Cardiac muscle cell (in vitro differentiated cells and primary cell): ENCODE measurements at regions not wholly inside any gene's neighbourhood (a gene's known extent, or its start where the extent isn't known, plus 50 kb on each side); places are given as distances from the start of the nearest gene placed in this dataset.

Experiments
- DNase-seq, 2 donors: peaks; one replicate each; pipeline versions ENCODE4 v3.0.0 to v3.0.0-alpha.2; 2010 to 2017; ENCODE audit warnings: low read depth in 1 of 2, low spot score in 1 of 2
- H3K27ac ChIP-seq: fragments of 200-600 bp; sonication (generic); 2 replicates; pipeline ENCODE4 v1.5.1; 2016
- H3K27me3 ChIP-seq: fragments of 200-600 bp; sonication (generic); 2 replicates; pipeline ENCODE4 v1.6.0; 2016; ENCODE audit warnings: control low read depth
- H3K36me3 ChIP-seq: fragments of 200-600 bp; sonication (generic); 2 replicates; pipeline ENCODE4 v1.5.1; 2016; ENCODE audit warnings: control low read depth
- H3K4me1 ChIP-seq: fragments of 200-600 bp; sonication (generic); 2 replicates; pipeline ENCODE4 v1.8.1; 2017; ENCODE audit warnings: low read depth, mild to moderate bottlenecking, mixed run types
- H3K4me3 ChIP-seq: fragments of 200-600 bp; sonication (generic); 2 replicates; pipeline ENCODE4 v1.5.1; 2016; ENCODE audit warnings: mild to moderate bottlenecking
- H3K9me3 ChIP-seq: fragments of 200-600 bp; sonication (generic); 2 replicates; pipeline ENCODE4 v1.5.1; 2017; ENCODE audit warnings: low read depth, mild to moderate bottlenecking, control low read depth
- TF ChIP-seq, protein P1 (sequence below): IDR thresholded peaks from 2 replicates; pipeline ENCODE4 v1.5.1; 2012; ENCODE audit warnings: low read depth, mild to moderate bottlenecking, low read length

DNA sequence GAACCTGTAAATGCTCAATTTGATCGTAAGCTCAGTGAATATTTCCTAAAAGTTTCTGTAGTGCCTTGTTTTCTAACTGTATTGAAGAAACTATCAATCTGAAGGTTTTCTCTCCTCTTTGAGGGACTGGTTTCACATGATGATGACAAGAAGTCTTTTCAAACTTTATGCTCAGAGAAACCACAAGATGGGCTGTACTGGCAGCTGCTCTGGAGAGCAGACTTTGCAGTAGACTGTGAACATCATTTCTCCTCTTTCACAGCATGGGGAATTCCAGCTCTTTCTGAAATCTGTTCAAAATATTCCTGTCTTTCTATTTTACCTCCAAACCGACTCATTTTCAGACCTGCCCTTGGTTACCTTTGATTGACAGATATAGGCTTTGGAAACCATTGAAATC is 194.4 kb downstream of the IZUMO3 start:
- TF ChIP-seq, protein P1, sequence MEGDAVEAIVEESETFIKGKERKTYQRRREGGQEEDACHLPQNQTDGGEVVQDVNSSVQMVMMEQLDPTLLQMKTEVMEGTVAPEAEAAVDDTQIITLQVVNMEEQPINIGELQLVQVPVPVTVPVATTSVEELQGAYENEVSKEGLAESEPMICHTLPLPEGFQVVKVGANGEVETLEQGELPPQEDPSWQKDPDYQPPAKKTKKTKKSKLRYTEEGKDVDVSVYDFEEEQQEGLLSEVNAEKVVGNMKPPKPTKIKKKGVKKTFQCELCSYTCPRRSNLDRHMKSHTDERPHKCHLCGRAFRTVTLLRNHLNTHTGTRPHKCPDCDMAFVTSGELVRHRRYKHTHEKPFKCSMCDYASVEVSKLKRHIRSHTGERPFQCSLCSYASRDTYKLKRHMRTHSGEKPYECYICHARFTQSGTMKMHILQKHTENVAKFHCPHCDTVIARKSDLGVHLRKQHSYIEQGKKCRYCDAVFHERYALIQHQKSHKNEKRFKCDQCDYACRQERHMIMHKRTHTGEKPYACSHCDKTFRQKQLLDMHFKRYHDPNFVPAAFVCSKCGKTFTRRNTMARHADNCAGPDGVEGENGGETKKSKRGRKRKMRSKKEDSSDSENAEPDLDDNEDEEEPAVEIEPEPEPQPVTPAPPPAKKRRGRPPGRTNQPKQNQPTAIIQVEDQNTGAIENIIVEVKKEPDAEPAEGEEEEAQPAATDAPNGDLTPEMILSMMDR = no peak
- no peaks in the 10 kb centered on the region for H3K9me3 ChIP-seq
- H3K4me3 ChIP-seq = no peak overlapping the region
- H3K27me3 ChIP-seq = no peaks in the 10 kb centered on the region
- DNase-seq = no peak
- H3K36me3 ChIP-seq = no peaks in the 10 kb centered on the region
- no peak overlapping the region for H3K27ac ChIP-seq
- H3K4me1 ChIP-seq = no peaks in the 10 kb centered on the region

DNA sequence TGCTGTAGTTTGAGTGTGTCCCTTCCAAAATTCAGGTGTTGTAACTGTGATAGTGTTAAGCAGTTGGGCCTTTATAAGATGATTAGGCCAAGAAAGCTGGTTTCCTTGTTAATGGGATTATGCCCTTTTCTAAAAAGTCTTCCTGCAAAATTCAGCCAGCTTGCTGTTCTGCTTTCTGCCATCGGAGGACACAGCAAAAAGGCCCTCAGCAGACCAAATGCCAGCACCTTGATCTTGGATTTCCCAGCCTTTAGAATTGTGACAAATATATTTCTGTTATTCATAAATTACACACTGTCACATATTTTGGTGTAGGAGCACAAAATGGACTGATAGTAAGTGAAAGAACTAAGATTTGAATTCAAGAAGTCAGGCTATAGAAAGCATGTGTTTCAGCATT is 203.2 kb downstream of the IZUMO3 start:
- Histone ChIP-seq H3K9me3 (no peaks in the 10 kb centered on the region), H3K27ac (no peak overlapping the region), H3K4me1 (peaks cover 10% of the 10 kb centered on the region), H3K4me3 (no peak overlapping the region), H3K27me3 (no peaks in the 10 kb centered on the region), H3K36me3 (no peaks in the 10 kb centered on the region)
- TF ChIP-seq, protein P1 = no peak
- no peak for DNase-seq

DNA sequence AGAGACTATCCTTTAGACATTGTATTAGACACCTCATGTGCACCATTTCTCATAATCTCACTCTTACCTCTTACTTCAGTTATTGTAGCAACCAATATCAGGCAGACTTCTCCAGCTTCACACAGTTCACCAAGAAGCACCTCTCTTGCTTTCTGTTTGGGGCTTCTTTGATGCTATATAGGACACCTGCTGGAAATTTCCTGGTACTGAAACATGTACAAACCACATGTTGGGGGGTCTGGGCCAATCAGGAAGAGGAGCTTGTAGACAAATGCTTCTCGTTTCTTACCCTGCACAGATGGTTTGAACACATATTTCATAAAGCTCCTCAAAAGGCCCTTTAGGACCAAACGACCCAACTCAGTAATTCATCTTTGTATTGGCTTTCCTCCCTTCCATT is 212.1 kb downstream of the IZUMO3 start:
- no peaks in the 10 kb centered on the region for H3K4me1 ChIP-seq
- no peaks in the 10 kb centered on the region for H3K27me3 ChIP-seq
- H3K27ac ChIP-seq = no peak overlapping the region
- DNase-seq = no peak
- H3K4me3 ChIP-seq = no peak overlapping the region
- TF ChIP-seq, protein P1 = no peak
- no peaks in the 10 kb centered on the region for H3K36me3 ChIP-seq
- no peaks in the 10 kb centered on the region for H3K9me3 ChIP-seq

DNA sequence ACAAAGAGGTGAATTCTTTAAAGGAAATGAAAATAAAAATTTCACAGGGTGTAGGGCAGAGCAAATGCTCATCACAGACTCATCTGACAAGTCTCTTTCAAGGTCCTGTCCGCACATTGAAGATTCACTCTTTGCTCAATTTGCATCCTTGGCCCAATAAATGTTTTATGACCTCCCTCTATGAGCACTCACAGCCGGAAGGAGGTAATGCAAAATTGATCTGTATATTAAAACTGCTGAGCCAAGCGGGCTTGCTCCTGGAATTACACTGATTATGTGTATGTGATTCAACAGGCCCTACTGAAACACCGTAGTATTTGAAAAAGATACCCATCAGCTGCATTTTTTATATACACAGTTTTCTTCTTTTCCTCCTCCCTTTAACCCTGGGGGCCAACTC is 246.8 kb downstream of the IZUMO3 start:
- Histone ChIP-seq H3K27ac (no peak overlapping the region), H3K36me3 (no peaks in the 10 kb centered on the region), H3K4me3 (no peak overlapping the region), H3K27me3 (no peaks in the 10 kb centered on the region), H3K4me1 (no peaks in the 10 kb centered on the region), H3K9me3 (no peaks in the 10 kb centered on the region)
- DNase-seq = no peak
- TF ChIP-seq, protein P1 = no peak

DNA sequence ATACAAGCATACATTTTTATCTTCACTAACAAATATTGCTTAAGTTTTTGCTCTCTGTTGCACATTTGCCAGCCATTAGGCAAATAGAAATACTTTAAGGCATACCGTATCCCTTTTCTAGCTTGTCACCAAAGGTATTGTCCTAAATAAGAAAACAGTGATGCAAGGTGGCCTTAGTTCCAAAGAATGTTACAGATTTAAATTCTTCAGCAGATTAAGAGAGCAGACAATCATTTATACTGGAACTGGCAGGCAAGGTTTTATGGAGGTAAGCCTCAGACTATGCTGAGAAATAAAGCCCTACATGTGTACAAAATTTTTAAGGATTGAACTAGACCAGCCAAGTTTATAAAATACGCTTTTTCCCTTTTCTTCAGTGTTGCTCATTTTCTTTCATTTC is 247.8 kb downstream of the IZUMO3 start:
- H3K27ac ChIP-seq = no peak overlapping the region
- no peaks in the 10 kb centered on the region for H3K4me1 ChIP-seq
- H3K36me3 ChIP-seq = no peaks in the 10 kb centered on the region
- TF ChIP-seq, protein P1 = no peak
- no peaks in the 10 kb centered on the region for H3K27me3 ChIP-seq
- H3K4me3 ChIP-seq = no peak overlapping the region
- no peaks in the 10 kb centered on the region for H3K9me3 ChIP-seq
- DNase-seq = no peak

DNA sequence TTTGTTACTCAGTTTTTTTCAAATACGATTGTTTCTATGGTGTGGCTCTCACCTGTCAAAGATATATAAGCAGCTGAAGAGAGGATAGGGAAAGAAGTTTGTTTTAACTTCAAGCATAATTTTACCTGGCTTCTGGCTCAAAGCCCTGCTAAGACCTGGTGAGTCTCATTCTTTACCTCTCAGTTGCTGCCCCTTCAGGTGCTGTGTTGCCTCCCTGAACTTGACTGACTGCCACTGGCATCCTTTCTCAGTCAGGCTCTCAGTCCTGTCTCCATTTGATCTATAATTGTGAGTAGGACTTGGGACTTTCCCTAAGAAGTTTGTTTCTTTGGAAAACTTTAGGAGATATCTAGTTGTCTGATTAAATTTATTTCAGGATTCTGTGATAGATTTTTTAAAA is 249.6 kb downstream of the IZUMO3 start:
- Histone ChIP-seq H3K9me3 (no peaks in the 10 kb centered on the region), H3K36me3 (no peaks in the 10 kb centered on the region), H3K4me3 (no peak overlapping the region), H3K27ac (no peak overlapping the region), H3K4me1 (no peaks in the 10 kb centered on the region), H3K27me3 (no peaks in the 10 kb centered on the region)
- DNase-seq = no peak
- TF ChIP-seq, protein P1 = no peak
